ENCODE measurements at regions not wholly inside any gene's neighbourhood (a gene's known extent, or its start where the extent isn't known, plus 50 kb on each side); places are given as distances from the start of the nearest gene placed in this dataset.

DNA sequence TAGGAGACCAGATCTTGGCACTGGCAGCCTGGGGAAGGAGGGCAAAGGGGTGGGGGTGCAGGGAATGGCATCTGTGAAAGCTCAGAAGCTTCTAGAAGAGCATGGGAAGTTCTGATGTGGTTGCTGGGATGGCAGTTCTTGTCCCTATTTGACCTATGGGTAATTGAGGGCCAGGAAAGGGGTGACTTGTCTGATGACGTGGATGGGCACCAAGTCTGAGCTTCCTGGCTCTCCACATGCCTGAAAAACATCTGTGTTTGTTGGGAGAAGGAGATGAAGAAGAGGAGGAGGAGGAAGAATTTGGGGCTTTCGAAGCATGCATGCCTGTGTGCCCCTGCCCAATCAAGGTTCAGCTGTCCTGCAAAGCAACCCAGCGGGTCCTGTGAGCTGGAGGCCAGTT lies 158.8 kb downstream of the SMAD6 start:
- TF ChIP-seq, protein P1, sequence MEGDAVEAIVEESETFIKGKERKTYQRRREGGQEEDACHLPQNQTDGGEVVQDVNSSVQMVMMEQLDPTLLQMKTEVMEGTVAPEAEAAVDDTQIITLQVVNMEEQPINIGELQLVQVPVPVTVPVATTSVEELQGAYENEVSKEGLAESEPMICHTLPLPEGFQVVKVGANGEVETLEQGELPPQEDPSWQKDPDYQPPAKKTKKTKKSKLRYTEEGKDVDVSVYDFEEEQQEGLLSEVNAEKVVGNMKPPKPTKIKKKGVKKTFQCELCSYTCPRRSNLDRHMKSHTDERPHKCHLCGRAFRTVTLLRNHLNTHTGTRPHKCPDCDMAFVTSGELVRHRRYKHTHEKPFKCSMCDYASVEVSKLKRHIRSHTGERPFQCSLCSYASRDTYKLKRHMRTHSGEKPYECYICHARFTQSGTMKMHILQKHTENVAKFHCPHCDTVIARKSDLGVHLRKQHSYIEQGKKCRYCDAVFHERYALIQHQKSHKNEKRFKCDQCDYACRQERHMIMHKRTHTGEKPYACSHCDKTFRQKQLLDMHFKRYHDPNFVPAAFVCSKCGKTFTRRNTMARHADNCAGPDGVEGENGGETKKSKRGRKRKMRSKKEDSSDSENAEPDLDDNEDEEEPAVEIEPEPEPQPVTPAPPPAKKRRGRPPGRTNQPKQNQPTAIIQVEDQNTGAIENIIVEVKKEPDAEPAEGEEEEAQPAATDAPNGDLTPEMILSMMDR (IDR thresholded peaks at IDR 0.05) = no peak
- TF ChIP-seq POLR2AphosphoS5 (IDR thresholded peaks at IDR 0.05) = no peak
- TF ChIP-seq POLR2A (IDR thresholded peaks at IDR 0.05) = no peak

Measured in prostate gland (tissue), 2 donors.